ENCODE measurements at regions not wholly inside any gene's neighbourhood (a gene's known extent, or its start where the extent isn't known, plus 50 kb on each side); places are given as distances from the start of the nearest gene placed in this dataset.

GRCh38 chr6:105550955-105551620, 148.2 kb upstream of the PREP start:
- TF ChIP-seq POLR2A (IDR thresholded peaks at IDR 0.05), result no peak
- no peak for TF ChIP-seq CTCF (IDR thresholded peaks at IDR 0.05)
